Kidney (tissue), 13 donors: ENCODE measurements at regions not wholly inside any gene's neighbourhood (a gene's known extent, or its start where the extent isn't known, plus 50 kb on each side); places are given as distances from the start of the nearest gene placed in this dataset.

Experiments
- DNase-seq, 5 donors: peaks; one replicate each; pipeline ENCODE4 v3.0.0-alpha.2; 2013 to 2020
- FAIRE-seq: peaks from 2 replicates; lab custom pipeline; 2012; peaks lifted over from hg19 to GRCh38; lab: Jason Lieb, UNC
- H3K27ac ChIP-seq, 2 donors: one replicate each; pipeline ENCODE4 v1.7.0; 2013; ENCODE audit warnings: low read depth in 2 of 2, low read length in 2 of 2, inconsistent platforms in 1 of 2
- H3K27me3 ChIP-seq: one replicate; pipeline ENCODE4 v1.7.1; 2013; ENCODE audit warnings: low read length, inconsistent platforms; ENCODE audit not compliant: control insufficient read depth, insufficient read depth
- H3K36me3 ChIP-seq, 3 donors: one replicate each; pipeline versions ENCODE4 v1.7.0 to v1.7.1; 2013; ENCODE audit warnings: low read length in 3 of 3, control low read depth in 1 of 3, inconsistent platforms in 1 of 3; ENCODE audit not compliant: insufficient read depth in 3 of 3, control insufficient read depth in 2 of 3
- H3K4me1 ChIP-seq, 3 donors: one replicate each; pipeline versions ENCODE4 v1.7.0 to v1.7.1; 2013; ENCODE audit warnings: low read length in 3 of 3, inconsistent platforms in 1 of 3, low read depth in 1 of 3; ENCODE audit not compliant: control insufficient read depth in 2 of 3, insufficient read depth in 2 of 3
- H3K4me3 ChIP-seq, 3 donors: one replicate each; pipeline versions ENCODE4 v1.7.0 to v1.8.1; 2013; ENCODE audit warnings: low read length in 3 of 3, control low read depth in 1 of 3, inconsistent platforms in 1 of 3
- H3K9ac ChIP-seq, 3 donors: one replicate each; pipeline versions ENCODE4 v1.7.0 to v1.7.1; 2013; ENCODE audit warnings: low read length in 3 of 3, control low read depth in 1 of 3, inconsistent platforms in 1 of 3
- H3K9me3 ChIP-seq, 3 donors: one replicate each; pipeline versions ENCODE4 v1.7.0 to v1.7.1; 2013; ENCODE audit warnings: low read length in 3 of 3, control low read depth in 1 of 3, inconsistent platforms in 1 of 3; ENCODE audit not compliant: control insufficient read depth in 2 of 3, insufficient read depth in 1 of 3
- CTCF ChIP-seq: IDR thresholded peaks from 3 replicates; pipeline ENCODE4 v1.5.1; 2012; ENCODE audit warnings: mild to moderate bottlenecking, moderate library complexity, borderline replicate concordance; ENCODE audit not compliant: insufficient read depth; ENCODE audit errors: extremely low read depth
- intact Hi-C: fragments of 100-400 bp; cut with DNase I; formaldehyde crosslinking; loops from one replicate; pipeline ENCODE4 v1.11.1; 2022
- donor health status: control.
- donor health status: control.
- donor health status: control.
- donor health status: control.
- donor health status: control.
- donor health status: DM: yes; HTN: yes; CAD: no.
- donor health status: Normal renal cell carcinoma (clear cell type).

DNA sequence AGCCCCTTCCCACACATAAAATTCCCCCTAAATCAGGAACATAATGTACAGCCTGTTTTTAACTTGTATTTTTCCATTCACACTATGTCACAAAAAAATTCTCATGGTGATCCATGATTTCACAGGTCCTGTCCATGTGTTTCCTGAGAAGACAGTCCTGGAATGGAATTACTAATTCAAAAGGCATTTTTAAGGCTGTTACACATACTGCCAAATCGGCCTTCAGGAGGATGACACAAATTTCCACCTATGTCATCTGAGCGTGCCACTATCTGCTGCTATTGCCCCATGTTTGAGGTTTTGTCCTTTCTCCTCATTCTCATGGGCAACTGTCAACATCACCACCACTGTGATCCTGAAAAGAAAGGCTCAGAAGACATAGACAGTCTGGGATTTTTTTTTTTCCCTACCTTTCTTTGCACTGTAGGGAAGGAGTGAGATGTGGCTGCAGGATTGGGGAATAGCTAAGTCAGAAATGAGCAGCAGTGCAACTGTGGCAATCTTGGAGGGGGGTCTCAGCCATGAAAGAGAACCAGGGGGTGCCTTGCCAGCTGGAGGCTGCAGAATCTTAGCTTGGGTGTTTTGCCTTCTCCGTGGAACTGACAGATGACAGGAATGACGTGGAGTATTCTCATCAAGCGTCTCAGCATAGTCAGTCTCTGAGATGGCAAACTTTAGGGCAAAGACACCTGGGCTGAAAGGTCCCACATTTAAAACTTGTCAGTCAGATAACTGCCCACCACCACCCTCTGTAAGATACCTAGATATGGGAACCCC, 73.4 kb downstream of the MARCHF4 start:
- Histone ChIP-seq H3K36me3 (no peaks in the 10 kb centered on the region), H3K9me3 (no peaks in the 10 kb centered on the region), H3K27ac (no peak overlapping the region), H3K27me3 (no peaks in the 10 kb centered on the region), H3K9ac (no peak overlapping the region), H3K4me3 (no peak overlapping the region), H3K4me1 (no peaks in the 10 kb centered on the region)
- no peak for TF ChIP-seq CTCF
- DNase-seq (no peak), FAIRE-seq (no peak)
- intact Hi-C loops, result no loop called here

GRCh38 chr2:216296856-216297255, 75.4 kb downstream of the MARCHF4 start:
- FAIRE-seq, result no peak
- no peaks in the 10 kb centered on the region for H3K4me1 ChIP-seq

GRCh38 chr2:216294305-216294704, 78.0 kb downstream of the MARCHF4 start:
- no peaks in the 10 kb centered on the region for H3K4me1 ChIP-seq
- no peaks in the 10 kb centered on the region for H3K36me3 ChIP-seq
- H3K27ac ChIP-seq, result no peak overlapping the region
- no peaks in the 10 kb centered on the region for H3K27me3 ChIP-seq
- no peak overlapping the region for H3K9ac ChIP-seq
- H3K9me3 ChIP-seq, result no peaks in the 10 kb centered on the region
- FAIRE-seq (no peak), DNase-seq (no peak)
- intact Hi-C loops, result no loop called here
- no peak overlapping the region for H3K4me3 ChIP-seq
- no peak for TF ChIP-seq CTCF

More at GRCh38 chr2:216296856-216297255, 75.4 kb downstream of the MARCHF4 start:
- no peak overlapping the region for H3K9ac ChIP-seq
- H3K27me3 ChIP-seq, result no peaks in the 10 kb centered on the region
- H3K9me3 ChIP-seq, result no peaks in the 10 kb centered on the region
- no peak for TF ChIP-seq CTCF
- no peak overlapping the region for H3K27ac ChIP-seq
- no peaks in the 10 kb centered on the region for H3K36me3 ChIP-seq
- no peak overlapping the region for H3K4me3 ChIP-seq
- intact Hi-C loops, result no loop called here
- no peak for DNase-seq
